AML-193 (cell line): ENCODE measurements at regions not wholly inside any gene's neighbourhood (a gene's known extent, or its start where the extent isn't known, plus 50 kb on each side); places are given as distances from the start of the nearest gene placed in this dataset.

Source experiments
- DNase-seq, 2 experiments: peaks; one replicate each; lab custom pipeline; 2025; lab: John Stamatoyannopoulos, UW

GRCh38 chr6:163655217-163656121, 241.0 kb downstream of the QKI start:
- DNase-seq: no peak

GRCh38 chr6:163651915-163652668, 237.6 kb downstream of the QKI start:
- no peak for DNase-seq

GRCh38 chr6:163651426-163651825, 236.9 kb downstream of the QKI start:
- DNase-seq: no peak

GRCh38 chr6:163648868-163649267, 234.3 kb downstream of the QKI start:
- DNase-seq: no peak

GRCh38 chr6:163647624-163648023, 233.1 kb downstream of the QKI start:
- DNase-seq: no peak

- no peak for DNase-seq
Observed at GRCh38 chr6:163646866-163647265, 232.3 kb downstream of the QKI start.

GRCh38 chr6:163646133-163646532, 231.6 kb downstream of the QKI start:
- DNase-seq: no peak

GRCh38 chr6:163645560-163645959, 231.0 kb downstream of the QKI start:
- DNase-seq: no peak

GRCh38 chr6:163643866-163644265, 229.3 kb downstream of the QKI start:
- no peak for DNase-seq

GRCh38 chr6:163641706-163642105, 227.2 kb downstream of the QKI start:
- DNase-seq: no peak

GRCh38 chr6:163640641-163641040, 226.1 kb downstream of the QKI start:
- no peak for DNase-seq

GRCh38 chr6:163637524-163637923, 223.0 kb downstream of the QKI start:
- DNase-seq: no peak

- no peak for DNase-seq
Observed at GRCh38 chr6:163635731-163636364, 221.3 kb downstream of the QKI start.

GRCh38 chr6:163635315-163635714, 220.8 kb downstream of the QKI start:
- no peak for DNase-seq

- no peak for DNase-seq
Observed at GRCh38 chr6:163634211-163635171, 220.0 kb downstream of the QKI start.

GRCh38 chr6:163630991-163631390, 216.5 kb downstream of the QKI start:
- no peak for DNase-seq

GRCh38 chr6:163630572-163630971, 216.1 kb downstream of the QKI start:
- no peak for DNase-seq

- DNase-seq: no peak
Observed at GRCh38 chr6:163630096-163630495, 215.6 kb downstream of the QKI start.
